Umbilical cord (tissue), 1 donor: ENCODE measurements at regions not wholly inside any gene's neighbourhood (a gene's known extent, or its start where the extent isn't known, plus 50 kb on each side); places are given as distances from the start of the nearest gene placed in this dataset.
A peak's percentile ranks its signal among the peaks of the same experiment; 100 is the strongest.

Experiments
- DNase-seq: peaks from one replicate; pipeline ENCODE4 v3.0.0-alpha.2; 2015; ENCODE audit warnings: low spot score

GRCh38 chr11:111194860-111195568 is 50.5 kb upstream of the POU2AF2 start:
- no peak for DNase-seq

- no peak for DNase-seq
Observed at GRCh38 chr11:111193924-111194490, 51.5 kb upstream of the POU2AF2 start.

GRCh38 chr11:111189466-111189865 is 56.1 kb upstream of the POU2AF2 start:
- no peak for DNase-seq

GRCh38 chr11:111186308-111186915 is 59.1 kb upstream of the POU2AF2 start:
- DNase-seq = no peak

GRCh38 chr11:111185266-111185665 is 60.3 kb upstream of the POU2AF2 start:
- DNase-seq = peak; percentile 59

GRCh38 chr11:111183706-111184105 is 61.8 kb upstream of the POU2AF2 start:
- DNase-seq = no peak

GRCh38 chr11:111179184-111179910 is 66.2 kb upstream of the POU2AF2 start:
- DNase-seq = no peak

GRCh38 chr11:111177037-111177871 is 68.3 kb upstream of the POU2AF2 start:
- no peak for DNase-seq

DNA sequence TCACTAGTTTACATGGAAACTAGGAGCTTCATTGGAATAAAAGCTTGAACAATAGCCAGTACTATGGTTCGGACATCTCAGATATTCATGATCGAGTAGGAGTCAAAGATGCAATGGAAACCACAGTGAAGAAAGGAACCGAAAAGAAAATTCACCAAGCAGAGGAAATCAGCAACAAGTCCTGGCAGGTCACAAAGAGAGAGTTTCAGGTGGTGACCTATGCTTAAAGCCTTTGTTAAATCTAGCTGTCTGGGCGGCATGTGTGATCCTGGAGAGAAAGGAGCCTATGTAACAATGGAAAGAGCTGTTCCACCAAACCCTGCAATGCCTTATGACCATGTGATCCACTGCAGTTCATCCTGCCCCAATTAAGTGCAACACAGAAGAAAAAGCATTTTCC is 68.9 kb upstream of the POU2AF2 start:
- DNase-seq = no peak

DNA sequence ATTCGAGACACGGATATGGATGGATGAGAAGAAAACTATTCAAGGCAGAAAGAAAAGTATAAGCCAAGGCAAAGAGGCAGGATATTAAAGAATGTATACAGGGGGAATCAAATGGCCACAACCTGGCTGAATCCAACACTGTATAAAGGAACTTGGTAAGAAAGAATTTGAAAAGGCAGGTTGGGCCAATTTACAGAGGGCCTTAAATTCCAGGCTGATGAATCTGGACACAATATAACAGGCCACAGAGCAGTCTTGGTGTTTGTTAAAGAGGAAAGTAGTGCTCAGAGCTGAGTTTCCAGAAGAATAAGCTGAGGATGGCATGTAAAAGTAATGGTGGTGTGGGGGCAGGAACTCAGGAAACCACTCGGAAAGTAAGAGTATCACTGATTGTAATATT is 72.3 kb upstream of the POU2AF2 start:
- DNase-seq = no peak

- no peak for DNase-seq
Observed at GRCh38 chr11:111172321-111172862, 73.1 kb upstream of the POU2AF2 start.

DNA sequence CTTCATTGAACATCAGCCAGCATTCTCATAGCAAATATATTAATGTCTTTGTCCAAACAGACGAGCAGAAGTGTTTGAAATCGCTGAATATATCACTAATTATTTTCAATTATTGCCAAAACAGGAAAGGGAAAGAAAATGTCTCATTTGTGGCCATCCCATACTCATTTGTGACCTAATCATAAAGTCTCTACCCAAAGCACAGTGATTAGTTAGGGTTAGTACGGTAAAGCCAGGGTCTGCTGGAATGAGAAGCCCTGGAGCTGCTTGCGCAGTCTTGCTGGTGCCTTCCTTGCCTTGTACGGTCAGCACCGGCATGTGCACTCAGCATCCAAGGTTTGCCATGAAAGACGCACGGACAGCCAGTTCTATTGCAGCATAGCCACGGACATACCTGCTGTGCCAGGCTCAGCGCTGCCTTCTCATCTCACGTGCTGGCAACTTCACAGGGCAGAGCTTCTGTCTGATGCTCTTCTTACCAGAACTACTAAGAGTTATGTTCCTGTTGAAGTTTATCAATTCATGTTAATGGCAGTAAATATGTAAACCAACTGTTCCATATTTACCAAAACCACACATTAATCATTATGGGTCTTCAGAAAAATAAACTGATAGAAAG is 74.7 kb upstream of the POU2AF2 start:
- DNase-seq = no peak

GRCh38 chr11:111169367-111169766 is 76.2 kb upstream of the POU2AF2 start:
- DNase-seq = no peak

- no peak for DNase-seq
Observed at GRCh38 chr11:111168871-111169270, 76.7 kb upstream of the POU2AF2 start.

DNA sequence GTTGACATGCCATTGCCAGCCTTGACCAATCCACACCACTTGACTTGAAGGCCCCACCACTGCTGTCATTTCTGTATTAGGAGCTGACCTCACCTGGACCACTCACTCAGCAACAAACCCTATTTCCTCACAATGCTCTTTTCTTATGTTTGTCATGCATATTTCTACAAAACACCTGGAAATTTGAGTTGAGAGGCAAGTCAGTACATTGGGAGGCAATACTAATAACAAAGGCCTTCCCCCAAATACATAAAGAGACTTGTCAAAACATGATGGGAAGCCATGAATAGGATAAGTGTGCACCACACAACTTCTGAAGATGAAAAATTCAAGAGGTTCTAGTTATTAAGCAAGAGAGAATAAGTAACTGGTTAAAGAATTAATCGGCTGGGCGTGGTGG is 77.9 kb upstream of the POU2AF2 start:
- no peak for DNase-seq

- no peak for DNase-seq
Observed at GRCh38 chr11:111166598-111166997, 78.9 kb upstream of the POU2AF2 start.

- no peak for DNase-seq
Observed at GRCh38 chr11:111162305-111162704, 83.2 kb upstream of the POU2AF2 start.

DNA sequence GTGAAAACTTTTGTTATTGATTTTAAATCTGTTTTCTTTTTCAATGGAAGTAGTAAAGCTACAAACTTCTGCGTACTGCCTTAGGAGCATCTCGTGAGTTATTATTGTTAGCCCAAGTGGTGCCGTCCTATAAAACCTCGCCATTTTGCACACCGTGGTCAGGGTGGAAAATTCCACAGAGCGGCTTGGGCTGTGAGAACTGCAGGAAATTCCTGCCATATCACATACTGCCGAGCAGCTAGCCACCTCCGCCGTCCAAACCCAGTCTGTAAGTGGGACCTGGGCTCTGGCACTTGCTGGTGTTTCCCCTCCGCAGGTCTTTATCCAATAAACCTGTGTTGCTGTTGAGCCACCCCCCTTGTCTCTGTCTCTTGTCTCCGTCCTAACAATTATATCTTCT is 88.0 kb upstream of the POU2AF2 start:
- no peak for DNase-seq

GRCh38 chr11:111155021-111155420 is 90.5 kb upstream of the POU2AF2 start:
- DNase-seq = no peak

GRCh38 chr11:111153194-111153593 is 92.3 kb upstream of the POU2AF2 start:
- DNase-seq = no peak

DNA sequence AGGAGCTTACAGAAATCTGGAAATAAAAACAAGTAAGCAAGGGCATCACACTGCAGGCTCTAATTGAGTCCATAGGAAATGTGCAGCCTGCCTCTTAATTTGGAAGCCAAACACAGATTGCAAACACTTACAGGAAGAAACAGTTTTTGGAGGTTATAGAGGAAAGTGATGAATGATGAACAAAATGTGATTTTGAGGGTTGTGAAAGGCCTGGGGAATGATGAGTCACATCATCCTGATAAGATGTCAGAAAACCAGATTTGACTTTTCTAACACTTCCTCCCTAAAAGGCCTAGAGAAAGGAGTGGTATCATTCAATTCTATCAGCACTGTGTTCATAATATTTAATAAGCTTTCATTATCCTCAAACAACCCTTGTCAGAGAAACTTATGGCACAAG is 96.6 kb upstream of the POU2AF2 start:
- peak; percentile 23 for DNase-seq
